IPS DF 6.9 (cell line): ENCODE measurements at regions not wholly inside any gene's neighbourhood (a gene's known extent, or its start where the extent isn't known, plus 50 kb on each side); places are given as distances from the start of the nearest gene placed in this dataset.

Experiments
- DNase-seq: peaks from one replicate; pipeline ENCODE4 v3.0.0-alpha.2; 2013; ENCODE audit warnings: low read depth, low spot score
- H3K27ac ChIP-seq: one replicate; pipeline ENCODE4 v1.5.1; 2013; ENCODE audit warnings: low read length, control low read depth
- H3K27me3 ChIP-seq: 2 replicates; pipeline ENCODE4 v1.6.1; 2013; ENCODE audit warnings: mild to moderate bottlenecking, low read length; ENCODE audit not compliant: control insufficient read depth, insufficient read depth
- H3K36me3 ChIP-seq: 2 replicates; pipeline ENCODE4 v1.6.1; 2013; ENCODE audit warnings: low read length; ENCODE audit not compliant: control insufficient read depth, insufficient read depth
- H3K4me1 ChIP-seq: 2 replicates; pipeline ENCODE4 v1.6.1; 2013; ENCODE audit warnings: low read length; ENCODE audit not compliant: control insufficient read depth, insufficient read depth
- H3K4me3 ChIP-seq: 2 replicates; pipeline ENCODE4 v1.5.1; 2013; ENCODE audit warnings: mild to moderate bottlenecking, low read length
- H3K9me3 ChIP-seq: 2 replicates; pipeline ENCODE4 v1.6.1; 2013; ENCODE audit warnings: low read length, inconsistent platforms; ENCODE audit not compliant: control insufficient read depth, insufficient read depth
- WGBS: extraction: QIAGEN DNeasy Blood & Tissue Kit; methylation state at CpG from one replicate; pipeline ENCODE4 v1.1.7; 2013; ENCODE audit warnings: mixed read lengths, missing lambda C conversion rate; ENCODE audit not compliant: insufficient read length, insufficient coverage; 5-methylcytosine and 5-hydroxymethylcytosine counted together

DNA sequence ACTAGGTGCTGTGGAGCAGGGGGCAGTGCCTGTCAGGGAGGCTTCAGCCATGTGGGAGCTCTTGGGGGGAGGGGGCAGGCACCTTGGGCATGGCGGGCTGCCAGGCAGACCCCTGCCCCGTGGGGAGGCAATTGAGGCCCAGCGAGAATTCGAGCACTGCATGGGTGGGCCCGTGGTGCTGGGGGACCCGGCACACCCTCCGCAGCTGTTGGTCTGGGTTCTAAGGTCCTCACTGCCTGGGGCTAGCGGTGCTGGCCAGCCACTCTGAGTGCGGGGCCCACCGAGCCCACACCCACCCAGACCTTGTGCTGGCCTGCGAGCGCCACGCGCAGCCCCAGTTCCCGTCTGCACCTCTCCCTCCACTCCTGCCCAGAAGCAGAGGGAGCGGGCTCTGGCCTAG is 835.5 kb upstream of the CNTN5 start:
- Histone ChIP-seq H3K9me3 (peaks cover 4% of the 10 kb centered on the region), H3K27me3 (no peaks in the 10 kb centered on the region), H3K4me3 (no peak overlapping the region), H3K27ac (no peak overlapping the region), H3K36me3 (no peaks in the 10 kb centered on the region), H3K4me1 (no peaks in the 10 kb centered on the region)
- no CpG with 5 or more reads among the region's 16 CpGs for WGBS
- no peak for DNase-seq

DNA sequence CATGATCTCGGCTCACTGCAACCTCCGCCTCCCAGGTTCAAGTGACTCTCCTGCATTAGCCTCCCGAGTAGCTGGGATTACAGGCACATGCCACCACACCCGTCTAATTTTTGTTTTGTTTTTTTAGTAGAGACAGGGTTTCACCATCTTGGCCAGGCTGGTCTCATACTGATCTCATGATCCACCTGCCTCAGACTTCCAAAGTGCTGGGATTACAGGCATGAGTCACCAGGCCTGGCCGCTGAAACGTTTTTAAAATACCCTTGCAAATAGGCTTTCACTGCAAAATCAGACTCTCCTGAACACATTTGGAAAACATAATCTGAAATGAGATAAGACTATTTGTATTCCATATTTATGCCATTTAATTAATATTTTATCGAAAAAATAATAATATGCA is 826.1 kb upstream of the CNTN5 start:
- Histone ChIP-seq H3K36me3 (no peaks in the 10 kb centered on the region), H3K4me3 (no peak overlapping the region), H3K27me3 (no peaks in the 10 kb centered on the region), H3K4me1 (no peaks in the 10 kb centered on the region), H3K9me3 (no peaks in the 10 kb centered on the region), H3K27ac (no peak overlapping the region)
- no CpG with 5 or more reads among the region's 7 CpGs for WGBS
- no peak for DNase-seq

DNA sequence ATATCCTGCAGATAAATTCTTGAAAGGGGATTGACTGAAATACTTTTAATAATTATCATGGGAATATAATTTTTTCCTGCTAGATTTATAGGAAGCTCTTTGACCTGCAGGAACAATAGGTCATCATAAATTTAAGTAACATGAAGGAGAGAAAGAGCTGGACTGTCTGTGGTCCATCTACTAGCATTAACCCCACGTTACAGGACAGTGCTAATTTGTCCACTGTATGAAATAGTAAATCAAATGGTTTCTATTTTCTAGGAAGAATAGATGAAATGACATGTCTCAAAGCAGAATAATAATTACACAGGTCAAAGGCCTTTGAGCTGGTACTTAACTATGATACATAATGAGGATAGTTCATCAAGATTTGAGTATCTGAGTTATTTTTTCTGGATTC is 825.4 kb upstream of the CNTN5 start:
- H3K9me3 ChIP-seq = no peaks in the 10 kb centered on the region
- DNase-seq = no peak
- no peaks in the 10 kb centered on the region for H3K36me3 ChIP-seq
- H3K4me3 ChIP-seq = no peak overlapping the region
- no peaks in the 10 kb centered on the region for H3K4me1 ChIP-seq
- no peaks in the 10 kb centered on the region for H3K27me3 ChIP-seq
- no peak overlapping the region for H3K27ac ChIP-seq
- WGBS = no CpG with 5 or more reads among the region's 1 CpG

DNA sequence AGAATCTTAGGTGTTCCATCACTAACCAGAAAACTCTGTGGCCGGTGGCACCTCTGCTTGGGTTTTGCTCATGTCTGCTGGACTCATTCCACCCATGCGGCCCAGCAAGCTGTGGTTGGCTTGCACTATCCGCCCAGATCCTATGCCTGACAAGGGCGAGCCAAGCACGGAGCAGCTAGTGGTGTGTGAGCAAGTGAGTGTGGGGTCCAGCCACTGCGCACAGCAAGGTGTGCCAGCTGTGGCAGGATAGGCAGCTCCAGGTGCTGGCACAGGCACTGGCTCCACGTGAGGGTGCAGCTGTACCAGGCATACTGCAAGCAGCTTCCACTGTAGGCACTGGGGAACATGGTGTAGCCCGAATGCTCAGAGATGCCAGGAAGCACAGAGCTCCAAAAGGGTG is 813.7 kb upstream of the CNTN5 start:
- Histone ChIP-seq H3K9me3 (no peaks in the 10 kb centered on the region), H3K27ac (no peak overlapping the region), H3K36me3 (no peaks in the 10 kb centered on the region), H3K4me3 (no peak overlapping the region), H3K4me1 (no peaks in the 10 kb centered on the region), H3K27me3 (no peaks in the 10 kb centered on the region)
- DNase-seq = no peak
- WGBS = no CpG with 5 or more reads among the region's 8 CpGs

DNA sequence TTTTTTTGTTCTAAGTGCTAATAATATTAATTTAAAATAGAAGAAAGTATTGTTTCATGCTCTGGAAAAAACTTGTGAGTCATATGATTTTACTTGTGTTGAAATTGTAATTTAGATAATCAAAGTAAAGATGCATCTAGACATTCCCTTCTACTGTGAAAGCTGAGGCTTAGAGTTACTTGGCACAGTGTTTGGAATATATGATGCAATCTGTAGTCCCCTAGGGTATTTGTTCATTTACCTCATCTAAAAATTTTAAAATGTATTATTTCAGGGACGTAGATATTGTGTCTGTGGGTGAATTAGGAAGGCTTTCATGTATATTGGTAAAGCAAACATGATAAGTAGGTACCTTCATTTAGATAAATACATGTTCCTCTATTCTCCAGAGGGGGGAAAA is 793.5 kb upstream of the CNTN5 start:
- no peaks in the 10 kb centered on the region for H3K9me3 ChIP-seq
- H3K36me3 ChIP-seq = no peaks in the 10 kb centered on the region
- no peak overlapping the region for H3K27ac ChIP-seq
- no peak overlapping the region for H3K4me3 ChIP-seq
- no CpG with 5 or more reads among the region's 1 CpG for WGBS
- no peaks in the 10 kb centered on the region for H3K27me3 ChIP-seq
- H3K4me1 ChIP-seq = no peaks in the 10 kb centered on the region
- no peak for DNase-seq

DNA sequence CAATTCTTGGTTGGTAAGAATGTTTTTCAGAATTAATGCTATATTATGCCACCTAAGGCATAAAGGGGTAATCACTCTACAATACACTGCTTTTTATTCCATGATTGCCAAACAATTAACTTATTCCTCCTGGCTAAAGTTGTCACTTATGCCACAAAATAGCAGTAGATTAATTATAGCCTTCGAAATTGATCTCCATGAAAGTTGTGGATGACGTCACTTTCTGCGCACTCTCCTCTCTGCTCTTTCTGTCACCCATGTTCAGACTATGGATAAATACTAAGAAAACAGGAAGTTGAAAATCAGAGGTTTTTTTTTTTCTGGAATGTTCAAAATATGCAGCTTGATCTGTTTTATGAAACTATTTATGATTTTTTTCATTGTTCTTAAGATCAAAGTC is 790.1 kb upstream of the CNTN5 start:
- Histone ChIP-seq H3K36me3 (no peaks in the 10 kb centered on the region), H3K4me3 (no peak overlapping the region), H3K4me1 (no peaks in the 10 kb centered on the region), H3K9me3 (no peaks in the 10 kb centered on the region), H3K27me3 (no peaks in the 10 kb centered on the region), H3K27ac (no peak overlapping the region)
- DNase-seq = no peak
- no CpG with 5 or more reads among the region's 3 CpGs for WGBS

DNA sequence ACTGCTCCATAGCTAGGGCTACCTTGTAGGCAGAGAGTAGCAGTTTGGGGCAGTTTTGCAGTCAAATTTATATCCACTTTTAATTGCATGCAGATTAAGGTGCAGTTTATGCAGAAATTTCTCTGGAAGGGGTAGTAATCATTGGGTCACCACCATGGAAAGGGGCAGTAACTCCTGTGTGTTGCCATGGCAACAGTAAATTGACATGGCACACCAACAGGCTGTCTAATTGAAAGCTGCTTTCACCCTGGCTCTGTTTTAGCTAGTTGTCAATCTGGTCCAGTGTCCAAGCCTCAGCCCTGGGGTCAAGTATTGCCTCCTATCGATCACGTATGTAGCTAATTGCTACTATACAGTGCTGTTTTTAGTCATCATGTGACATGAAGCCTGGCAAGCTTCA is 786.1 kb upstream of the CNTN5 start:
- no peak overlapping the region for H3K27ac ChIP-seq
- WGBS = no CpG with 5 or more reads among the region's 2 CpGs
- DNase-seq = no peak
- no peaks in the 10 kb centered on the region for H3K4me1 ChIP-seq
- H3K27me3 ChIP-seq = no peaks in the 10 kb centered on the region
- H3K9me3 ChIP-seq = no peaks in the 10 kb centered on the region
- no peaks in the 10 kb centered on the region for H3K36me3 ChIP-seq
- H3K4me3 ChIP-seq = no peak overlapping the region

DNA sequence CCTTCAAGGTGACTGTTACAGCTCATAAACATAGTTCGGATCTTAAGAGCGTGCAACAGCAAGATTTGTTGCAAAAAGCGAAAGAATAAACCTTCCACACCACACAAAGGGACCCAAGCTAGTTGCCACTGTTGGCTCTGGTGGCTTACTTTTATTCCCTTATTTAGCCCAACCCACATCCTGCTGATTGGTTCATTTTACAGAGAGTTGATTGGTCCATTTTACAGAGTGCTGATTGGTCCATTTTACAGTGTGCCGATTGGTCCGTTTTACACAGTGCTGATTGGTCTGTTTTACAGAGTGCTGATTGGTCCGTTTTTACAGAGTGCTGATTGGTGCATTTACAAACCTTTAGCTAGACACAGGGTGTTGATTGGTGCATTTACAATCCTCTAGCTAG is 776.9 kb upstream of the CNTN5 start:
- no peak overlapping the region for H3K27ac ChIP-seq
- H3K36me3 ChIP-seq = no peaks in the 10 kb centered on the region
- no peaks in the 10 kb centered on the region for H3K9me3 ChIP-seq
- DNase-seq = no peak
- H3K4me3 ChIP-seq = no peak overlapping the region
- WGBS = no CpG with 5 or more reads among the region's 6 CpGs
- no peaks in the 10 kb centered on the region for H3K4me1 ChIP-seq
- no peaks in the 10 kb centered on the region for H3K27me3 ChIP-seq

DNA sequence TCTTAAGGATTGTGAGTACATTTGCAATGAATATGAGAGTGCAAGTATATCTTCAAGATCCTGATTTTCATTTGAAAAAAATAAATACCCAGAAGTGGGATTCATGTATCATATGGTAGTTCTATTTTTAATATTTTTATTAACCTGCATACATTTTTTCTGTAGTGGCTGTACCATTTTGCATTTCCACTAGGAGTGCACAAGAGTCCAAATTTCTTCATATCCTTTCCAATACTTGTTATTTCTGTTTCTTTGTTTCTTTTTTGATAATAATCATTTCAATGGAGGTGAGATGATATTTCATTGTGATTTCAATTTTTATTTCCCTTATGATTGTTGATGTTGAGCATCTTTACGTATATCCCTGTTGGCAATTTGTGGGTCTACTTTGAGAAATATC is 759.8 kb upstream of the CNTN5 start:
- no peak for DNase-seq
- Histone ChIP-seq H3K27ac (no peak overlapping the region), H3K4me1 (no peaks in the 10 kb centered on the region), H3K4me3 (no peak overlapping the region), H3K9me3 (no peaks in the 10 kb centered on the region), H3K36me3 (no peaks in the 10 kb centered on the region), H3K27me3 (no peaks in the 10 kb centered on the region)
- WGBS = no CpG with 5 or more reads among the region's 1 CpG

DNA sequence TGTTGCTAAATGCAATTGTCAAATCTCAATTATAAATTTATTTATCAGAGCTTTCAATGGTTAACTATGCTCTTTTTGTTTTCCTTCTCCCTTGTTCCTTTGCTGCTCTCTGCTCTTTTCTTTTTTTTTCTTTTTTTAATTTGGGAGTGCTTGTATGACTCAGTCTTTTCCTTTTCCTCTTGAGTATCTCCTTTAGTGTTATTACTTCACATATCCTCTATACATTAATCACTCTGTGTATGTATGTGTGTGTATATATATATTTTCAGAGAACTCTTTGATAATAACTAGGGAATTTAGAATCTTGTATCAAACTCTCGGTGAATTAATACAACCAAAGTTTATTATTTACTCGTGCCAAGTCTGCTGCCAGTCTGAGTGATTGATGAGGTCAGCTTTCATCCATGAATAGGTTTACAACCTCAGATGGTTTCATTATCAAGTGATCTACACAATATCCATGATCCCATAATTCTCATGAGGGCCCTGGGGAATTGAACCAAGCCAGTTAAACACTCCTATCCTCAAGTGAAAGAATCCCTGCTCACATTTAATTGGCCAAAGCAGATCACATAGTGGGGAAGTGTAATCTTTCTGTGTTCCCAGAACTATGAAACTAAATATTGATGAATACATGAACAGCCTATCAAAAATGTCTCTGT is 743.4 kb upstream of the CNTN5 start:
- H3K27ac ChIP-seq = no peak overlapping the region
- H3K4me1 ChIP-seq = no peaks in the 10 kb centered on the region
- no peak overlapping the region for H3K4me3 ChIP-seq
- no peaks in the 10 kb centered on the region for H3K9me3 ChIP-seq
- no peaks in the 10 kb centered on the region for H3K27me3 ChIP-seq
- no peak for DNase-seq
- H3K36me3 ChIP-seq = no peaks in the 10 kb centered on the region
- no CpG with 5 or more reads among the region's 2 CpGs for WGBS

DNA sequence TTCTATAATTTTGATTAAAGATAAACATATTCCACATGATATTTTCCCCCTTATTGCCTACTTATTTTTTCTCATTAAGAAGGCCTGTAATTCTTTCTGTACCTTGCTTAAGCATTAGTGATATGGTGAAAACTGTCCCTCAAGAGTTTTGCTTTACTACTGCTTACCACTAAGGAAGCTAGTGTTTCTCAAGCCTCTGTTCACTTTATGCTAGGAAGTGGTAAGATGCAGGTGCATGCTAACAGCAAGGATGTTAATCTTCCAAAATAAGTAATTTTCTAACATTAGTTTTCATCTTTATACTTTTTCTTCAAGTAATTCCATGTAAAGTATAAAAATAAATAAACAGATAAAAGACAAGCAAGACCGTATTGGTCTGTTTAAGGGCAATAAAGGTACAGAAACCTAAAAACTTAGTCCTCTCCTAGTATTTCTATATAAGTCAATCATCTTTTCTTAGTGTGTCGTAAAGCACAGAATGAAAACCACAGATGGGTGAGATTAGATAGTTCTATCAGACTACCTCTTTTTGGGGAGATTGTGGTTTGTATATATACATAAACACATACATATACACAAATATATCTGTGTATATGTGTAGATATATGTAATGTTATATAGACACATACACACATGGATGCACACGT is 731.0 kb upstream of the CNTN5 start:
- Histone ChIP-seq H3K36me3 (no peaks in the 10 kb centered on the region), H3K27me3 (no peaks in the 10 kb centered on the region), H3K27ac (no peak overlapping the region), H3K4me1 (no peaks in the 10 kb centered on the region), H3K4me3 (no peak overlapping the region), H3K9me3 (no peaks in the 10 kb centered on the region)
- DNase-seq = no peak
- WGBS = no CpG with 5 or more reads among the region's 3 CpGs
